K562 (cell line): ENCODE measurements at regions not wholly inside any gene's neighbourhood (a gene's known extent, or its start where the extent isn't known, plus 50 kb on each side); places are given as distances from the start of the nearest gene placed in this dataset.

ENCODE experiments used
- ATAC-seq: fragments of 200-7000 bp; cut with Tn5 transposase; 3 replicates; pipeline ENCODE4 v1.9.1; 2020; ENCODE audit warnings: moderate library complexity
- BruUV-seq: library from RNA; stranded (reverse); fragments of 400-500 nt; replicated peaks from 2 replicates; lab custom pipeline; 2021; lab: Mats Ljungman, UMichigan
- CTCF ChIA-PET: fragments of 300-600 bp; formaldehyde crosslinking; extraction: SDS; loops from one replicate; lab custom pipeline; 2021; ENCODE audit warnings: low intra/inter-chr PET ratio; lab: Yijun Ruan, JAX
- POLR2A ChIA-PET: fragments of 300-600, 350-650 bp; sonication (Branson Sonifier 250); formaldehyde crosslinking; extraction: SDS; loops from one replicate; lab custom pipeline; 2021; ENCODE audit warnings: antibody characterized with exemption, inconsistent platforms; lab: Yijun Ruan, JAX
- DNase-seq, 4 experiments: peaks; one replicate each; pipeline versions ENCODE4 v3.0.0 to v3.0.0-alpha.2; 2011 to 2018; ENCODE audit warnings: low spot score in 3 of 4, mixed read lengths in 3 of 4; ENCODE audit errors: extremely low read depth in 1 of 4
- FAIRE-seq: peaks from 2 replicates; lab custom pipeline; 2011; peaks lifted over from hg19 to GRCh38; lab: Jason Lieb, UNC
- H2AFZ ChIP-seq: 2 replicates; pipeline ENCODE4 v1.6.0; 2011; ENCODE audit warnings: low read depth, low read length, control low read depth, inconsistent platforms
- H3K27ac ChIP-seq: fragments of 200-600 bp; 3 replicates; pipeline ENCODE4 v1.8.0; 2011; ENCODE audit warnings: low read depth, mild to moderate bottlenecking, control low read depth, inconsistent platforms, low read length, moderate library complexity, mixed read lengths; ENCODE audit errors: extremely low read depth
- H3K27me3 ChIP-seq, 2 experiments: fragments of 300-600 bp in 1 of 2; 2 replicates in 1 of 2; 3 replicates in 1 of 2; pipeline versions ENCODE4 v1.6.0 to v1.8.0; 2011; ENCODE audit warnings: inconsistent platforms in 2 of 2, low read length in 2 of 2, mild to moderate bottlenecking in 1 of 2, mixed read lengths in 1 of 2, moderate library complexity in 1 of 2; ENCODE audit not compliant: control insufficient read depth in 2 of 2, insufficient read depth in 2 of 2
- H3K36me3 ChIP-seq: fragments of 300-600 bp; 3 replicates; pipeline ENCODE4 v1.8.0; 2011; ENCODE audit warnings: mild to moderate bottlenecking, low read length, inconsistent platforms; ENCODE audit not compliant: control insufficient read depth, insufficient read depth
- H3K4me1 ChIP-seq, 2 experiments: fragments of 200-600 bp in 1 of 2; replicated peaks in 1 of 2; 2 replicates in 1 of 2; 3 replicates in 1 of 2; pipeline versions ENCODE4 v1.5.1 to v1.8.0; 2011; ENCODE audit warnings: inconsistent platforms in 2 of 2, low read length in 2 of 2, mild to moderate bottlenecking in 1 of 2, mixed read lengths in 1 of 2, moderate library complexity in 1 of 2; ENCODE audit not compliant: control insufficient read depth in 2 of 2, insufficient read depth in 2 of 2
- H3K4me2 ChIP-seq: 2 replicates; pipeline ENCODE4 v1.6.1; 2011; ENCODE audit warnings: low read length, control low read depth, inconsistent platforms, mixed read lengths; ENCODE audit not compliant: insufficient read depth
- H3K4me3 ChIP-seq: fragments of 200-600 bp; sonication (generic), shearing (Covaris generic); 2 replicates; pipeline ENCODE4 v1.5.1; 2016; ENCODE audit warnings: control low read depth, inconsistent platforms
- H3K79me2 ChIP-seq: fragments of 200-600 bp; 3 replicates; pipeline ENCODE4 v1.8.0; 2011; ENCODE audit warnings: low read length, inconsistent platforms; ENCODE audit not compliant: control insufficient read depth, insufficient read depth
- H3K9ac ChIP-seq, 2 experiments: 2 replicates each; pipeline versions ENCODE4 v1.6.0 to v1.6.1; 2011; ENCODE audit warnings: low read depth in 2 of 2, low read length in 2 of 2, control low read depth in 1 of 2, inconsistent platforms in 1 of 2, mild to moderate bottlenecking in 1 of 2, mixed read lengths in 1 of 2; ENCODE audit not compliant: insufficient read depth in 1 of 2
- H3K9me1 ChIP-seq: one replicate; pipeline ENCODE4 v1.6.0; 2011; ENCODE audit warnings: inconsistent platforms, mild to moderate bottlenecking, low read length, moderate library complexity; ENCODE audit not compliant: control insufficient read depth, insufficient read depth
- H3K9me3 ChIP-seq: replicated peaks from 2 replicates; pipeline ENCODE4 v1.5.1; 2011; ENCODE audit warnings: low read depth, low read length, inconsistent platforms; ENCODE audit not compliant: control insufficient read depth, insufficient read depth
- H4K20me1 ChIP-seq: replicated peaks from 2 replicates; pipeline ENCODE4 v1.6.1; 2011; ENCODE audit warnings: low read length, inconsistent platforms, mixed read lengths; ENCODE audit not compliant: control insufficient read depth, insufficient read depth
- ETV1 ChIP-seq: fragments of 450-650 bp; conservative IDR thresholded peaks from 2 replicates; pipeline ENCODE4 v1.6.1; 2016; ENCODE audit warnings: missing genetic modification characterization, control low read depth, low read depth, missing compliant biosample characterization
- HLTF ChIP-seq: fragments of 450-650 bp; IDR thresholded peaks from 2 replicates; pipeline ENCODE4 v1.6.1; 2016
- JUN ChIP-seq, 2 experiments: sonication (generic) in 1 of 2; formaldehyde crosslinking in 1 of 2; IDR thresholded peaks; 2 replicates each; pipeline versions ENCODE4 v1.6.1 to v1.8.0; 2012 to 2022; ENCODE audit warnings: borderline replicate concordance in 2 of 2, mild to moderate bottlenecking in 2 of 2, improper control_type of control experiment in 1 of 2, low read depth in 1 of 2, low read length in 1 of 2, missing genetic modification reagents in 1 of 2
- L3MBTL2 ChIP-seq: fragments of 450-650 bp; IDR thresholded peaks from 2 replicates; pipeline ENCODE4 v1.6.1; 2016; ENCODE audit warnings: mild to moderate bottlenecking, moderate library complexity
- NR3C1 ChIP-seq: sonication (generic); formaldehyde crosslinking; IDR thresholded peaks from 2 replicates; pipeline ENCODE4 v1.8.1; 2022; ENCODE audit warnings: missing genetic modification reagents
- PHTF2 ChIP-seq: fragments of 250-450 bp; sonication (Bioruptor Pico); IDR thresholded peaks from 2 replicates; pipeline ENCODE4 v1.5.0; 2021; ENCODE audit warnings: mild to moderate bottlenecking
- REST ChIP-seq, 2 experiments: fragments of 450-650 bp; formaldehyde crosslinking in 1 of 2; IDR thresholded peaks; 2 replicates each; pipeline versions ENCODE4 v1.4.0 to v1.6.1; 2014 to 2020; ENCODE audit warnings: mild to moderate bottlenecking in 2 of 2, borderline replicate concordance in 1 of 2, low read depth in 1 of 2
- TRIM25 ChIP-seq: fragments of 450-650 bp; IDR thresholded peaks from 2 replicates; pipeline ENCODE4 v1.7.0; 2016; ENCODE audit warnings: borderline replicate concordance
- USF2 ChIP-seq: sonication (generic); formaldehyde crosslinking; IDR thresholded peaks from 2 replicates; pipeline ENCODE4 v1.5.0; 2020; ENCODE audit warnings: missing genetic modification reagents
- YY1 ChIP-seq, 3 experiments: IDR thresholded peaks; 2 replicates each; pipeline ENCODE4 v1.6.1; 2011; ENCODE audit warnings: low read length in 2 of 3, mild to moderate bottlenecking in 2 of 3, moderate library complexity in 2 of 3, borderline replicate concordance in 1 of 3, control low read depth in 1 of 3, low read depth in 1 of 3; ENCODE audit not compliant: insufficient read depth in 3 of 3, insufficient replicate concordance in 2 of 3, control insufficient read depth in 1 of 3, insufficient read length in 1 of 3; ENCODE audit errors: extremely low read depth in 1 of 3
- ZNF23 ChIP-seq: fragments of 250-450 bp; sonication (Bioruptor Pico); IDR thresholded peaks from 2 replicates; pipeline ENCODE4 v1.4.0; 2020; ENCODE audit warnings: mild to moderate bottlenecking
- WGBS: fragments of 100-300 bp; shearing (Covaris generic); methylation state at CpG from one replicate; pipeline ENCODE4 v1.1.6; 2016; ENCODE audit warnings: low coverage, mixed read lengths; ENCODE audit not compliant: insufficient coverage; ENCODE audit errors: missing lambda C conversion rate; 5-methylcytosine and 5-hydroxymethylcytosine counted together
- in situ Hi-C: fragments of 300-500 bp; cut with MboI; formaldehyde crosslinking; loops from 4 replicates; pipeline ENCODE4 v1.15.0; 2018; ENCODE audit warnings: inconsistent platforms, mixed read lengths
- intact Hi-C: fragments of 100-400 bp; cut with micrococcal nuclease; formaldehyde crosslinking; loops from 2 replicates; pipeline ENCODE4 v1.14.2; 2022

- WGBS: 22% methylated on average over 6 of the region's 6 CpGs
- no peak overlapping the region for H2AFZ ChIP-seq
- CTCF ChIA-PET: no interaction called here
- no peaks in the 10 kb centered on the region for H3K36me3 ChIP-seq
- peaks cover 7 to 8% of the 10 kb centered on the region in 2 experiments; a peak in 3 of 5 replicates for H3K27me3 ChIP-seq
- POLR2A ChIA-PET: interaction anchor here (0.7 to 0.9 kb wide), 2 partner anchors 10 to 39 kb away, joined by 3 to 4 read pairs; no protein-coding TSS in a partner anchor
- no peak overlapping the region for H3K27ac ChIP-seq
- FAIRE-seq: no peak
- no peak overlapping the region for H3K9ac ChIP-seq
- no peak overlapping the region for H3K4me2 ChIP-seq
- H3K9me1 ChIP-seq: no peaks in the 10 kb centered on the region
- intact Hi-C loops (no loop called here), in situ Hi-C loops (no loop called here)
- no peak for DNase-seq
- H3K4me1 ChIP-seq: peaks cover 0 to 2% of the 10 kb centered on the region in 2 experiments; a peak in 2 of 5 replicates
- H3K4me3 ChIP-seq: no peak overlapping the region
- H4K20me1 ChIP-seq: no peaks in the 10 kb centered on the region
- no peaks in the 10 kb centered on the region for H3K79me2 ChIP-seq
- H3K9me3 ChIP-seq: no peaks in the 10 kb centered on the region
- BruUV-seq: no TSS peak
- no peak for ATAC-seq
- TF ChIP-seq PHTF2: no peak
- TF ChIP-seq ETV1 (tag): no peak
- no peak for TF ChIP-seq TRIM25
- no peak for TF ChIP-seq ZNF23 (CRISPR knock-in tag)
- TF ChIP-seq JUN (IDR thresholded peaks at IDR 0.05; ENCODE audit: borderline replicate concordance, low read depth, low read length): no peak
- TF ChIP-seq JUN (CRISPR knock-in tag; IDR thresholded peaks at IDR 0.05; ENCODE audit: borderline replicate concordance): no peak
- no peak for TF ChIP-seq USF2 (CRISPR knock-in tag)
- TF ChIP-seq YY1 (IDR thresholded peaks at IDR 0.05; ENCODE audit: borderline replicate concordance in 1 of 3, control insufficient read depth in 1 of 3, extremely low read depth in 1 of 3, insufficient read depth in 3 of 3, insufficient read length in 1 of 3, insufficient replicate concordance in 2 of 3, low read depth in 1 of 3, low read length in 2 of 3): no peak
- TF ChIP-seq HLTF: no peak
- no peak for TF ChIP-seq REST (IDR thresholded peaks at IDR 0.05; ENCODE audit: borderline replicate concordance)
- TF ChIP-seq REST (CRISPR knock-in tag; IDR thresholded peaks at IDR 0.05; ENCODE audit: low read depth): no peak
- no peak for TF ChIP-seq L3MBTL2
- TF ChIP-seq NR3C1 (CRISPR knock-in tag): no peak
These were observed 144.5 kb upstream of the DLX2 start for GRCh38 chr2:172247203-172247602.
